ENCODE measurements at regions not wholly inside any gene's neighbourhood (a gene's known extent, or its start where the extent isn't known, plus 50 kb on each side); places are given as distances from the start of the nearest gene placed in this dataset.

DNA sequence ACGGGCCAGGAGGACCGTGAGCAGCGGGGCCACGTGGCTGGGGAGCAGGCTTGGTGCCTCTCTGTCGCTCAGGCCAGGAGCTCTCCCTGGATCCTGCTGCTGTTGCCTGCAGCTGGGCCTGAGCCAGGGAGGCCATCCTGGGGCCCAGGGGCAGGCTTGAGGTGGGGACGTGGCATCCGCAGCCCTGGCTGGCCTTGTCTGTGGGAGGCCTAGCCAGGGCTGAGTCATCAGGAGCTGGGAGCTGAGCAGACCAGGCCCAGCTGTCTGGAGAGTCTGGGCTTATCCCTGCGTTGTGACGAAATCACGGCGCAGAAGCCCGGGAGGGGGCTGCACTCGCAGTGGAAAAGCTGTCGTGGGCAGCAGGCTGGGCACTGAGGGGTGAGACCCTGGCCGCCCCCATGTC is 138.8 kb upstream of the COL5A1 start:
- DNase-seq = peak; percentile 58
- H3K4me1 Mint-ChIP-seq = no peaks in the 10 kb centered on the region
- WGBS, 2 experiments (ENCODE audit: insufficient coverage in 1 of 2, insufficient read length in 1 of 2) = 76 to 90% methylated on average over 13 to 15 of the region's 15 CpGs
- Histone ChIP-seq H3K4me3 (ENCODE audit: low read length) (no peak overlapping the region), H3K9ac (ENCODE audit: extremely low read depth, low read length, poor library complexity, severe bottlenecking) (no peak overlapping the region), H3K4me1 (ENCODE audit: control insufficient read depth, insufficient read depth, low read length) (no peaks in the 10 kb centered on the region), H3K36me3 (ENCODE audit: control insufficient read depth, insufficient read depth, low read length) (no peaks in the 10 kb centered on the region), H3K27ac (ENCODE audit: low read depth, low read length) (no peak overlapping the region), H3K27me3 (ENCODE audit: control insufficient read depth, insufficient read depth, low read length, poor library complexity, severe bottlenecking) (peaks cover 30% of the 10 kb centered on the region), H3K9me3 (ENCODE audit: control insufficient read depth, low read length) (peaks cover 7% of the 10 kb centered on the region)
- H3K9me3 Mint-ChIP-seq = peaks cover 22% of the 10 kb centered on the region
- H3K27ac Mint-ChIP-seq = no peak overlapping the region
- no peak for TF ChIP-seq CTCF (conservative IDR thresholded peaks at IDR 0.05)
- peaks cover 2% of the 10 kb centered on the region for H3K27me3 Mint-ChIP-seq (ENCODE audit: insufficient read depth)
- H3K4me3 Mint-ChIP-seq = no peak overlapping the region
- no peaks in the 10 kb centered on the region for H3K36me3 Mint-ChIP-seq (ENCODE audit: low read depth)

DNA sequence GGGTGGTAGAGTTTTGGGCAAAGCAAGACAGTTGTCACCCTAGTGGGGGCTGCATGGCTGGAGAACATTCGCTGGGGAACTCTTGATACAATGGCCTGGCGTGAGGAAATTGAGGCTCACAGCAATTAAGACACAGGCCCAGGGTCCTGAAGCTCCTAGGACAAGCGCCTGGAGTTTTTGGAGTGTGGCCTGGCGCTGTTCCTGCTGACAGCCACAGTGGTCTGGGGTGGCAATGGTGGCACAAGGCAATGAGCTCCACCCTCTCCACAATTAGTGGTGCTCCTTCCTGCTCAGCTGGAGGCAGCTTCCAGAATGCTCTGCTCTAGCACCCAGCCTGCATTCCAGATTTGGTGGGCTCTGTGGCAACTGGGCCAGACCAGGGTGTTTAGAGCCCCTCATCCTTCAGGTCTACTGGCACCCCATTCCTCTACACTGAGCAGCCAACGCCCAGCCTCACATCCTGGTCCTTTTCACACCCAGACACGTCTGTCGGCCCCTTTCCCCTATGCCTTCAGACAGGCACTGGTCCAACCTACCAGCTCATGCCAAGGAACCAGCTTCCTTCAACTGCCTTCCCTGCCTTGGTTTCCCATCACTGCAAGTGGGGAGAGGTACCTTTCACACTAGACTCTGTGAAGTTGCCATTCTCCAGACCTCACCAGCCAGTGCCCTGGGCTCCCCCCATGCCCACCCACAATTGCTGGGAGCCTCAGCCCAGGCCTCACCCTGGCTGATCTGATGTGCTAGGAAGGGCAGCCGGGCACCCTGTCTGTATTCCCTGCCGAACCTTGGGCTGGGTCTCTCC is 138.1 kb upstream of the COL5A1 start:
- no peaks in the 10 kb centered on the region for H3K4me1 ChIP-seq (ENCODE audit: control insufficient read depth, insufficient read depth, low read length)
- H3K27me3 Mint-ChIP-seq (ENCODE audit: insufficient read depth) = peaks cover 2% of the 10 kb centered on the region
- H3K4me3 ChIP-seq (ENCODE audit: low read length) = no peak overlapping the region
- peaks cover 7% of the 10 kb centered on the region for H3K9me3 ChIP-seq (ENCODE audit: control insufficient read depth, low read length)
- no peak for DNase-seq
- peaks cover 30% of the 10 kb centered on the region for H3K27me3 ChIP-seq (ENCODE audit: control insufficient read depth, insufficient read depth, low read length, poor library complexity, severe bottlenecking)
- TF ChIP-seq CTCF (conservative IDR thresholded peaks at IDR 0.05) = no peak
- no peak overlapping the region for H3K27ac Mint-ChIP-seq
- no peaks in the 10 kb centered on the region for H3K36me3 Mint-ChIP-seq (ENCODE audit: low read depth)
- H3K9me3 Mint-ChIP-seq = peaks cover 22% of the 10 kb centered on the region
- H3K4me1 Mint-ChIP-seq = peaks cover 2% of the 10 kb centered on the region
- H3K4me3 Mint-ChIP-seq = no peak overlapping the region
- no peak overlapping the region for H3K9ac ChIP-seq (ENCODE audit: extremely low read depth, low read length, poor library complexity, severe bottlenecking)
- H3K27ac ChIP-seq (ENCODE audit: low read depth, low read length) = no peak overlapping the region
- no peaks in the 10 kb centered on the region for H3K36me3 ChIP-seq (ENCODE audit: control insufficient read depth, insufficient read depth, low read length)
- WGBS, 2 experiments (ENCODE audit: insufficient coverage in 1 of 2, insufficient read length in 1 of 2) = 92 to 93% methylated on average over 5 to 9 of the region's 9 CpGs

- DNase-seq = no peak
- H3K36me3 Mint-ChIP-seq (ENCODE audit: low read depth) = no peaks in the 10 kb centered on the region
- Histone ChIP-seq H3K27ac (ENCODE audit: low read depth, low read length) (no peak overlapping the region), H3K4me3 (ENCODE audit: low read length) (no peak overlapping the region), H3K9me3 (ENCODE audit: control insufficient read depth, low read length) (peaks cover 7% of the 10 kb centered on the region), H3K36me3 (ENCODE audit: control insufficient read depth, insufficient read depth, low read length) (no peaks in the 10 kb centered on the region), H3K9ac (ENCODE audit: extremely low read depth, low read length, poor library complexity, severe bottlenecking) (no peak overlapping the region), H3K27me3 (ENCODE audit: control insufficient read depth, insufficient read depth, low read length, poor library complexity, severe bottlenecking) (peaks cover 30% of the 10 kb centered on the region), H3K4me1 (ENCODE audit: control insufficient read depth, insufficient read depth, low read length) (no peaks in the 10 kb centered on the region)
- H3K27me3 Mint-ChIP-seq (ENCODE audit: insufficient read depth) = peaks cover 2% of the 10 kb centered on the region
- H3K27ac Mint-ChIP-seq = no peak overlapping the region
- no peak overlapping the region for H3K4me3 Mint-ChIP-seq
- TF ChIP-seq CTCF (conservative IDR thresholded peaks at IDR 0.05) = no peak
- H3K4me1 Mint-ChIP-seq = peaks cover 2% of the 10 kb centered on the region
- peaks cover 22% of the 10 kb centered on the region for H3K9me3 Mint-ChIP-seq
- 90 to 96% methylated on average over 5 to 7 of the region's 7 CpGs for WGBS, 2 experiments (ENCODE audit: insufficient coverage in 1 of 2, insufficient read length in 1 of 2)
Observed at GRCh38 chr9:134504106-134504385, 137.6 kb upstream of the COL5A1 start.

Data from endodermal cell (in vitro differentiated cells).